Kidney epithelial cell (primary cell): ENCODE measurements at regions not wholly inside any gene's neighbourhood (a gene's known extent, or its start where the extent isn't known, plus 50 kb on each side); places are given as distances from the start of the nearest gene placed in this dataset.

Experiments
- DNase-seq: peaks from one replicate; pipeline ENCODE4 v3.0.0-alpha.2; 2010; ENCODE audit warnings: low read depth
- H3K27me3 ChIP-seq: 2 replicates; pipeline ENCODE4 v1.6.0; 2011; ENCODE audit warnings: low read length; ENCODE audit not compliant: control insufficient read depth, insufficient read depth
- H3K36me3 ChIP-seq: 2 replicates; pipeline ENCODE4 v1.5.1; 2011; ENCODE audit warnings: low read length; ENCODE audit not compliant: control insufficient read depth, insufficient read depth
- H3K4me3 ChIP-seq: 2 replicates; pipeline ENCODE4 v1.5.1; 2011; ENCODE audit warnings: low read depth, mild to moderate bottlenecking, control low read depth, low read length
- TF ChIP-seq, protein P1 (sequence below): IDR thresholded peaks from 2 replicates; pipeline ENCODE4 v1.5.1; 2011; ENCODE audit warnings: mild to moderate bottlenecking, moderate library complexity, low read length, control low read depth, inconsistent platforms; ENCODE audit not compliant: insufficient read depth, poor library complexity, severe bottlenecking

- TF ChIP-seq, protein P1, sequence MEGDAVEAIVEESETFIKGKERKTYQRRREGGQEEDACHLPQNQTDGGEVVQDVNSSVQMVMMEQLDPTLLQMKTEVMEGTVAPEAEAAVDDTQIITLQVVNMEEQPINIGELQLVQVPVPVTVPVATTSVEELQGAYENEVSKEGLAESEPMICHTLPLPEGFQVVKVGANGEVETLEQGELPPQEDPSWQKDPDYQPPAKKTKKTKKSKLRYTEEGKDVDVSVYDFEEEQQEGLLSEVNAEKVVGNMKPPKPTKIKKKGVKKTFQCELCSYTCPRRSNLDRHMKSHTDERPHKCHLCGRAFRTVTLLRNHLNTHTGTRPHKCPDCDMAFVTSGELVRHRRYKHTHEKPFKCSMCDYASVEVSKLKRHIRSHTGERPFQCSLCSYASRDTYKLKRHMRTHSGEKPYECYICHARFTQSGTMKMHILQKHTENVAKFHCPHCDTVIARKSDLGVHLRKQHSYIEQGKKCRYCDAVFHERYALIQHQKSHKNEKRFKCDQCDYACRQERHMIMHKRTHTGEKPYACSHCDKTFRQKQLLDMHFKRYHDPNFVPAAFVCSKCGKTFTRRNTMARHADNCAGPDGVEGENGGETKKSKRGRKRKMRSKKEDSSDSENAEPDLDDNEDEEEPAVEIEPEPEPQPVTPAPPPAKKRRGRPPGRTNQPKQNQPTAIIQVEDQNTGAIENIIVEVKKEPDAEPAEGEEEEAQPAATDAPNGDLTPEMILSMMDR = no peak
- Histone ChIP-seq H3K36me3 (no peaks in the 10 kb centered on the region), H3K4me3 (no peak overlapping the region), H3K27me3 (no peaks in the 10 kb centered on the region)
- no peak for DNase-seq
Measured at GRCh38 chr13:103443604-103444003, 377.4 kb upstream of the SLC10A2 start.

GRCh38 chr13:103437651-103438050 lies 371.4 kb upstream of the SLC10A2 start:
- no peak for DNase-seq
- no peak overlapping the region for H3K4me3 ChIP-seq
- TF ChIP-seq, protein P1 = no peak
- H3K36me3 ChIP-seq = no peaks in the 10 kb centered on the region
- H3K27me3 ChIP-seq = no peaks in the 10 kb centered on the region

DNA sequence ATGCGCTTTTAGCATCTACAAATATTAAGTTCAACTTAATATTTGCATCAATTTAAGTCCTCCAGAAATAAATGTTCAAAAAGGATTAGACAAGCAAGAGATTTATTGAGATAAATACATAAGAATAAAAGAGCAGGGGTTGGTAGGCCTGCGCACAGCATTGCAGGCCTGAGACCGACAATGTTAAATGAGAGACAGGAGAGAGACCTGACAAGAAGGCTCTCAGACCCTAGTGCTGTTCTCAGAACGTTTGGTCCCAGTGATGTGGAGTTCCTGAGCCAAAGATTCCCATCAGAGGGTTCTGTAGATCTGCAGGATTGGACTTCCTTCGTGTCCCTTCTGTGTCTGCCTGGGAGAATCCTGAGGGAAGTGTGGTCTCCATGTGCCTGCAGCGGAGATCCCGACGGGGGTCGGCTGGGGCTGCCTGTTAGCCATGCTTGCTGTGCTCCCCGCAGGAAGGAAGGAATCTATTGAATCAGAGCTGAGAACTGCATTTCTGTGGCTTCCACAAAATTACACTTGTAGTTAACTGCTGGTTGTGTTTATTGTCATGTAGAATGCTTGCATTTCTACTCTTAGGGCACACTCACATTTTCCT lies 369.9 kb upstream of the SLC10A2 start:
- TF ChIP-seq, protein P1 = no peak

DNA sequence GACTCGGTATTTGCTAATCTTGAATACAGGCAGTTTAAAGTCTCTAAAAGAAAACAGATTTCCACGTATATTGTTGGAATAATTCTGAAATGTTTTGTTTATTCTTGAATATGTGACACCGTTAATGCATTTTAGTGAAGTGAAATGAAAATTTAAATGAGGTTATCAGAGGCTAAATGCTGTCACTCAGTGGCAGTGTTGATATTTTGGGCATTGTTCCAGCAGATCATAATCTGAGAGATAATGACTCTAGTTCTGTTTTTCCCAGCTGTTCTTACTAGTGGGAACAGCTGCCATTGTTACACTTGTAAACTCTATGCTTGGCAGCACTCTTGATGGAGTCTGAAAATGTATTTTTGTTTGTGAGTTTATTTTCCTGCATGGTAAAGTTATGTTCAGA lies 365.6 kb upstream of the SLC10A2 start:
- Histone ChIP-seq H3K4me3 (no peak overlapping the region), H3K27me3 (no peaks in the 10 kb centered on the region), H3K36me3 (no peaks in the 10 kb centered on the region)
- no peak for DNase-seq
- TF ChIP-seq, protein P1 = no peak

More for the DNA sequence above, 369.9 kb upstream of the SLC10A2 start:
- no peaks in the 10 kb centered on the region for H3K27me3 ChIP-seq
- no peak overlapping the region for H3K4me3 ChIP-seq
- H3K36me3 ChIP-seq = no peaks in the 10 kb centered on the region
- DNase-seq = no peak

DNA sequence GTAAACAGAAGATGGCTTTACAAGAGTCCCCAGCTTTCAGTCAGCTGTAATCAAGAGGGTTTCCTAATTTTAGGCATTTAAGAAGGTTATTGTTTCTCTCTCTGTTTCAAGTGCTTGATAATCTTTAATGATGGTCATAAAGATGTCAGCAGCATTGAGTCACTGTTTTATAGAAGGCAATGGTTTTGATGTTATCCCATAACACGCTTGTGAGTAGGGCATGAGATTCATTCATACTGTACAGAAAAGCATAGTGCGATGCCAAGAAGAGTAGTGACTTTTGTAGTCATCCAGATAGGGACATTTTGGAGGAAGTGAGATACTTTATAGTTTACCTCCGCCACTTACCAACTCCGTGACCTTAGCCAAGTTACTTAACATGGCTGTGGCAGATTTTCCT lies 364.2 kb upstream of the SLC10A2 start:
- Histone ChIP-seq H3K4me3 (no peak overlapping the region), H3K27me3 (no peaks in the 10 kb centered on the region), H3K36me3 (no peaks in the 10 kb centered on the region)
- DNase-seq = no peak
- TF ChIP-seq, protein P1 = no peak

GRCh38 chr13:103410002-103410401 lies 343.8 kb upstream of the SLC10A2 start:
- TF ChIP-seq, protein P1 = no peak
- no peaks in the 10 kb centered on the region for H3K36me3 ChIP-seq
- no peak for DNase-seq
- no peaks in the 10 kb centered on the region for H3K27me3 ChIP-seq
- H3K4me3 ChIP-seq = no peak overlapping the region
